Mesendoderm (in vitro differentiated cells): ENCODE measurements at regions not wholly inside any gene's neighbourhood (a gene's known extent, or its start where the extent isn't known, plus 50 kb on each side); places are given as distances from the start of the nearest gene placed in this dataset.

Source experiments
- DNase-seq: peaks from one replicate; pipeline ENCODE4 v3.0.0; 2013
- H2AK5ac ChIP-seq: 2 replicates; pipeline ENCODE4 v1.6.1; 2013; ENCODE audit warnings: low read length, inconsistent platforms
- H2BK120ac ChIP-seq: 2 replicates; pipeline ENCODE4 v1.6.1; 2013; ENCODE audit warnings: low read depth, mild to moderate bottlenecking, low read length, moderate library complexity, mixed read lengths
- H2BK15ac ChIP-seq: replicated peaks from 2 replicates; pipeline ENCODE4 v1.6.1; 2013; ENCODE audit warnings: low read depth, mild to moderate bottlenecking, moderate library complexity
- H2BK5ac ChIP-seq: 2 replicates; pipeline ENCODE4 v1.6.1; 2013; ENCODE audit warnings: low read length, inconsistent platforms
- H3K18ac ChIP-seq: 2 replicates; pipeline ENCODE4 v1.6.1; 2013; ENCODE audit warnings: mild to moderate bottlenecking, low read length, mixed read lengths
- H3K23ac ChIP-seq: one replicate; pipeline ENCODE4 v1.6.1; 2013; ENCODE audit warnings: low read length
- H3K27ac ChIP-seq: 2 replicates; pipeline ENCODE4 v1.5.1; 2013; ENCODE audit warnings: low read depth, mild to moderate bottlenecking, inconsistent platforms, low read length, moderate library complexity
- H3K27me3 ChIP-seq: 2 replicates; pipeline ENCODE4 v1.6.1; 2013; ENCODE audit warnings: low read length, control low read depth, mild to moderate bottlenecking, inconsistent platforms; ENCODE audit not compliant: insufficient read depth, poor library complexity
- H3K36me3 ChIP-seq: 2 replicates; pipeline ENCODE4 v1.6.1; 2013; ENCODE audit warnings: low read length, inconsistent platforms; ENCODE audit not compliant: control insufficient read depth, insufficient read depth
- H3K4ac ChIP-seq: one replicate; pipeline ENCODE4 v1.6.1; 2013; ENCODE audit warnings: low read depth, mild to moderate bottlenecking, low read length, moderate library complexity
- H3K4me1 ChIP-seq: 2 replicates; pipeline ENCODE4 v1.6.1; 2013; ENCODE audit warnings: low read depth, low read length, inconsistent platforms; ENCODE audit not compliant: control insufficient read depth
- H3K4me2 ChIP-seq: 2 replicates; pipeline ENCODE4 v1.6.1; 2013; ENCODE audit warnings: low read length
- H3K4me3 ChIP-seq: 2 replicates; pipeline ENCODE4 v1.5.1; 2013; ENCODE audit warnings: mild to moderate bottlenecking, low read length
- H3K56ac ChIP-seq: one replicate; pipeline ENCODE4 v1.6.1; 2013; ENCODE audit warnings: low read length
- H3K79me1 ChIP-seq: 2 replicates; pipeline ENCODE4 v1.6.1; 2013; ENCODE audit warnings: low read length, inconsistent platforms
- H3K79me2 ChIP-seq: 2 replicates; pipeline ENCODE4 v1.6.1; 2013; ENCODE audit warnings: mild to moderate bottlenecking, low read length; ENCODE audit not compliant: control insufficient read depth, insufficient read depth
- H3K9ac ChIP-seq: 2 replicates; pipeline ENCODE4 v1.6.1; 2013; ENCODE audit warnings: low read length, inconsistent platforms
- H4K5ac ChIP-seq: one replicate; pipeline ENCODE4 v1.6.1; 2013; ENCODE audit warnings: low read length
- H4K8ac ChIP-seq: one replicate; pipeline ENCODE4 v1.6.1; 2013; ENCODE audit warnings: low read depth, mild to moderate bottlenecking, control low read depth, low read length, moderate library complexity
- WGBS: extraction: QIAGEN DNeasy Blood & Tissue Kit; methylation state at CpG from one replicate; pipeline ENCODE4 v1.1.7; 2013; ENCODE audit warnings: low lambda C conversion rate, missing lambda C conversion rate; ENCODE audit not compliant: insufficient coverage; ENCODE audit errors: extremely low coverage; 5-methylcytosine and 5-hydroxymethylcytosine counted together

- no CpG with 5 or more reads among the region's 2 CpGs for WGBS
- no peak overlapping the region for H2BK120ac ChIP-seq
- no peak overlapping the region for H3K4me3 ChIP-seq
- no peak overlapping the region for H3K18ac ChIP-seq
- no peaks in the 10 kb centered on the region for H3K79me1 ChIP-seq
- no peaks in the 10 kb centered on the region for H3K36me3 ChIP-seq
- no peak overlapping the region for H3K27ac ChIP-seq
- H3K56ac ChIP-seq: no peak overlapping the region
- H3K4ac ChIP-seq: no peak overlapping the region
- H3K4me1 ChIP-seq: peaks cover 5% of the 10 kb centered on the region
- no peak overlapping the region for H2AK5ac ChIP-seq
- H3K23ac ChIP-seq: no peak overlapping the region
- no peak overlapping the region for H3K4me2 ChIP-seq
- H4K8ac ChIP-seq: no peak overlapping the region
- H3K27me3 ChIP-seq: no peaks in the 10 kb centered on the region
- H2BK15ac ChIP-seq: no peak overlapping the region
- H3K9ac ChIP-seq: no peak overlapping the region
- H3K79me2 ChIP-seq: no peaks in the 10 kb centered on the region
- H2BK5ac ChIP-seq: no peak overlapping the region
- no peak overlapping the region for H4K5ac ChIP-seq
- DNase-seq: peak; percentile 42
These were observed 354.0 kb upstream of the CCL2 start for GRCh38 chr17:33901085-33901484.

GRCh38 chr17:33902901-33903449 is 352.1 kb upstream of the CCL2 start:
- DNase-seq: no peak
- Histone ChIP-seq H4K5ac (no peak overlapping the region), H3K56ac (no peak overlapping the region), H3K18ac (no peak overlapping the region), H2AK5ac (no peak overlapping the region), H3K4me3 (no peak overlapping the region), H3K79me2 (no peaks in the 10 kb centered on the region), H3K4me2 (no peak overlapping the region), H3K27ac (no peak overlapping the region), H2BK120ac (no peak overlapping the region), H3K23ac (no peak overlapping the region), H3K27me3 (no peaks in the 10 kb centered on the region), H3K4me1 (peaks cover 3% of the 10 kb centered on the region), H3K4ac (no peak overlapping the region), H2BK15ac (no peak overlapping the region), H3K9ac (no peak overlapping the region), H2BK5ac (no peak overlapping the region), H3K36me3 (no peaks in the 10 kb centered on the region), H3K79me1 (no peaks in the 10 kb centered on the region), H4K8ac (no peak overlapping the region)
- no CpG with 5 or more reads among the region's 1 CpG for WGBS

- Histone ChIP-seq H4K5ac (no peak overlapping the region), H3K36me3 (no peaks in the 10 kb centered on the region), H2BK120ac (no peak overlapping the region), H3K79me2 (no peaks in the 10 kb centered on the region), H3K56ac (no peak overlapping the region), H3K4me1 (peaks cover 3% of the 10 kb centered on the region), H3K4me2 (no peak overlapping the region), H2BK15ac (no peak overlapping the region), H4K8ac (no peak overlapping the region), H3K27me3 (no peaks in the 10 kb centered on the region), H2AK5ac (no peak overlapping the region), H3K18ac (no peak overlapping the region), H3K23ac (no peak overlapping the region), H3K79me1 (no peaks in the 10 kb centered on the region), H3K27ac (no peak overlapping the region), H3K4me3 (no peak overlapping the region), H2BK5ac (no peak overlapping the region), H3K9ac (no peak overlapping the region), H3K4ac (no peak overlapping the region)
- DNase-seq: no peak
- WGBS: no CpG with 5 or more reads among the region's 4 CpGs
These were observed 350.6 kb upstream of the CCL2 start for GRCh38 chr17:33904476-33904875.

GRCh38 chr17:33905338-33905800 is 349.7 kb upstream of the CCL2 start:
- H4K5ac ChIP-seq: no peak overlapping the region
- no peaks in the 10 kb centered on the region for H3K79me2 ChIP-seq
- H2BK5ac ChIP-seq: no peak overlapping the region
- no peak overlapping the region for H3K4me3 ChIP-seq
- H3K36me3 ChIP-seq: no peaks in the 10 kb centered on the region
- H2AK5ac ChIP-seq: no peak overlapping the region
- H2BK15ac ChIP-seq: no peak overlapping the region
- no peak overlapping the region for H3K56ac ChIP-seq
- no peaks in the 10 kb centered on the region for H3K27me3 ChIP-seq
- H3K79me1 ChIP-seq: no peaks in the 10 kb centered on the region
- no CpG with 5 or more reads among the region's 3 CpGs for WGBS
- H3K4me2 ChIP-seq: no peak overlapping the region
- peaks cover 3% of the 10 kb centered on the region for H3K4me1 ChIP-seq
- H3K4ac ChIP-seq: no peak overlapping the region
- H3K27ac ChIP-seq: no peak overlapping the region
- DNase-seq: peak; percentile 52
- no peak overlapping the region for H2BK120ac ChIP-seq
- H3K18ac ChIP-seq: no peak overlapping the region
- no peak overlapping the region for H3K9ac ChIP-seq
- no peak overlapping the region for H4K8ac ChIP-seq
- no peak overlapping the region for H3K23ac ChIP-seq

GRCh38 chr17:33908363-33909064 is 346.6 kb upstream of the CCL2 start:
- WGBS: no CpG with 5 or more reads among the region's 2 CpGs
- no peak for DNase-seq
- Histone ChIP-seq H3K4me3 (no peak overlapping the region), H2BK120ac (no peak overlapping the region), H3K27ac (no peak overlapping the region), H3K36me3 (no peaks in the 10 kb centered on the region), H3K4me2 (no peak overlapping the region), H3K9ac (no peak overlapping the region), H2AK5ac (no peak overlapping the region), H3K23ac (no peak overlapping the region), H3K56ac (no peak overlapping the region), H4K8ac (no peak overlapping the region), H3K4me1 (peaks cover 3% of the 10 kb centered on the region), H2BK5ac (no peak overlapping the region), H3K4ac (no peak overlapping the region), H3K27me3 (no peaks in the 10 kb centered on the region), H3K79me2 (no peaks in the 10 kb centered on the region), H3K79me1 (no peaks in the 10 kb centered on the region), H2BK15ac (no peak overlapping the region), H4K5ac (no peak overlapping the region), H3K18ac (no peak overlapping the region)
